ENCODE measurements at regions not wholly inside any gene's neighbourhood (a gene's known extent, or its start where the extent isn't known, plus 50 kb on each side); places are given as distances from the start of the nearest gene placed in this dataset.

GRCh38 chr7:46658281-46658680 lies 737.2 kb upstream of the IGFBP3 start:
- TF ChIP-seq CTCF (conservative IDR thresholded peaks at IDR 0.05; ENCODE audit: low read depth, low read length) = no peak
- TF ChIP-seq POLR2A (IDR thresholded peaks at IDR 0.05; ENCODE audit: low read depth, low read length) = no peak
- TF ChIP-seq RCOR1 (IDR thresholded peaks at IDR 0.05; ENCODE audit: insufficient replicate concordance, low read length) = no peak
- TF ChIP-seq MAZ (IDR thresholded peaks at IDR 0.05; ENCODE audit: borderline replicate concordance, low read depth, low read length) = no peak
- no peak for TF ChIP-seq RAD21 (IDR thresholded peaks at IDR 0.05; ENCODE audit: low read length)
- TF ChIP-seq NFE2L2 (IDR thresholded peaks at IDR 0.05; ENCODE audit: low read depth, low read length) = no peak
- TF ChIP-seq FOS (IDR thresholded peaks at IDR 0.05; ENCODE audit: low read depth, low read length) = no peak
- no peak for TF ChIP-seq MAFK (IDR thresholded peaks at IDR 0.05; ENCODE audit: low read depth, low read length)
- no peak for TF ChIP-seq USF2 (IDR thresholded peaks at IDR 0.05; ENCODE audit: low read depth, low read length)
- TF ChIP-seq ELK1 (IDR thresholded peaks at IDR 0.05; ENCODE audit: borderline replicate concordance, low read depth, low read length) = no peak
- no peak for TF ChIP-seq RFX5 (IDR thresholded peaks at IDR 0.05; ENCODE audit: low read depth, low read length)
- TF ChIP-seq CEBPB (IDR thresholded peaks at IDR 0.05; ENCODE audit: low read depth, low read length) = no peak

Data from IMR-90 (cell line).